ENCODE measurements at regions not wholly inside any gene's neighbourhood (a gene's known extent, or its start where the extent isn't known, plus 50 kb on each side); places are given as distances from the start of the nearest gene placed in this dataset.

GRCh38 chr2:157127249-157128012 lies 130.1 kb upstream of the GALNT5 start:
- no peak for TF ChIP-seq GATA1 (IDR thresholded peaks at IDR 0.05; ENCODE audit: low read depth, low read length)
- TF ChIP-seq POLR2A (IDR thresholded peaks at IDR 0.05; ENCODE audit: low read length) = no peak

GRCh38 chr2:157143901-157144300 lies 113.6 kb upstream of the GALNT5 start:
- TF ChIP-seq POLR2A (IDR thresholded peaks at IDR 0.05; ENCODE audit: low read length) (no peak), GATA1 (IDR thresholded peaks at IDR 0.05; ENCODE audit: low read depth, low read length) (no peak)
- DNase-seq = no peak

More at GRCh38 chr2:157127249-157128012, 130.1 kb upstream of the GALNT5 start:
- no peak for DNase-seq

- TF ChIP-seq GATA1 (IDR thresholded peaks at IDR 0.05; ENCODE audit: low read depth, low read length) (no peak), POLR2A (IDR thresholded peaks at IDR 0.05; ENCODE audit: low read length) (no peak)
- no peak for DNase-seq
Observed at GRCh38 chr2:157149270-157149669, 108.2 kb upstream of the GALNT5 start.

GRCh38 chr2:157150747-157151146 lies 106.8 kb upstream of the GALNT5 start:
- TF ChIP-seq GATA1 (IDR thresholded peaks at IDR 0.05; ENCODE audit: low read depth, low read length) (no peak), POLR2A (IDR thresholded peaks at IDR 0.05; ENCODE audit: low read length) (no peak)
- DNase-seq = no peak

GRCh38 chr2:157152362-157152761 lies 105.1 kb upstream of the GALNT5 start:
- TF ChIP-seq POLR2A (IDR thresholded peaks at IDR 0.05; ENCODE audit: low read length) = no peak
- no peak for TF ChIP-seq GATA1 (IDR thresholded peaks at IDR 0.05; ENCODE audit: low read depth, low read length)
- no peak for DNase-seq

- no peak for DNase-seq
- no peak for TF ChIP-seq GATA1 (IDR thresholded peaks at IDR 0.05; ENCODE audit: low read depth, low read length)
Observed at GRCh38 chr2:157155992-157156391, 101.5 kb upstream of the GALNT5 start.

- no peak for TF ChIP-seq GATA1 (IDR thresholded peaks at IDR 0.05; ENCODE audit: low read depth, low read length)
- TF ChIP-seq POLR2A (IDR thresholded peaks at IDR 0.05; ENCODE audit: low read length) = no peak
- no peak for DNase-seq
Observed at GRCh38 chr2:157158111-157158510, 99.4 kb upstream of the GALNT5 start.

GRCh38 chr2:157159221-157159934 lies 98.1 kb upstream of the GALNT5 start:
- TF ChIP-seq POLR2A (IDR thresholded peaks at IDR 0.05; ENCODE audit: low read length) (no peak), GATA1 (IDR thresholded peaks at IDR 0.05; ENCODE audit: low read depth, low read length) (no peak)
- no peak for DNase-seq

GRCh38 chr2:157160111-157160510 lies 97.4 kb upstream of the GALNT5 start:
- TF ChIP-seq GATA1 (IDR thresholded peaks at IDR 0.05; ENCODE audit: low read depth, low read length) (no peak), POLR2A (IDR thresholded peaks at IDR 0.05; ENCODE audit: low read length) (no peak)
- no peak for DNase-seq

GRCh38 chr2:157164370-157164769 lies 93.1 kb upstream of the GALNT5 start:
- TF ChIP-seq GATA1 (IDR thresholded peaks at IDR 0.05; ENCODE audit: low read depth, low read length) (no peak), POLR2A (IDR thresholded peaks at IDR 0.05; ENCODE audit: low read length) (no peak)

GRCh38 chr2:157164891-157165290 lies 92.6 kb upstream of the GALNT5 start:
- TF ChIP-seq POLR2A (IDR thresholded peaks at IDR 0.05; ENCODE audit: low read length) = no peak
- no peak for TF ChIP-seq GATA1 (IDR thresholded peaks at IDR 0.05; ENCODE audit: low read depth, low read length)
- DNase-seq = no peak

More at GRCh38 chr2:157164370-157164769, 93.1 kb upstream of the GALNT5 start:
- no peak for DNase-seq

- no peak for TF ChIP-seq POLR2A (IDR thresholded peaks at IDR 0.05; ENCODE audit: low read length)
- no peak for TF ChIP-seq GATA1 (IDR thresholded peaks at IDR 0.05; ENCODE audit: low read depth, low read length)
- DNase-seq = no peak
Observed at GRCh38 chr2:157168501-157168900, 89.0 kb upstream of the GALNT5 start.

GRCh38 chr2:157169889-157170288 lies 87.6 kb upstream of the GALNT5 start:
- no peak for DNase-seq
- TF ChIP-seq POLR2A (IDR thresholded peaks at IDR 0.05; ENCODE audit: low read length) = no peak
- no peak for TF ChIP-seq GATA1 (IDR thresholded peaks at IDR 0.05; ENCODE audit: low read depth, low read length)

GRCh38 chr2:157170299-157170698 lies 87.2 kb upstream of the GALNT5 start:
- DNase-seq = no peak
- TF ChIP-seq GATA1 (IDR thresholded peaks at IDR 0.05; ENCODE audit: low read depth, low read length) (no peak), POLR2A (IDR thresholded peaks at IDR 0.05; ENCODE audit: low read length) (no peak)

GRCh38 chr2:157172239-157172638 lies 85.3 kb upstream of the GALNT5 start:
- TF ChIP-seq POLR2A (IDR thresholded peaks at IDR 0.05; ENCODE audit: low read length) = no peak
- no peak for TF ChIP-seq GATA1 (IDR thresholded peaks at IDR 0.05; ENCODE audit: low read depth, low read length)
- no peak for DNase-seq

Measured in erythroblast (primary cell).